ENCODE measurements at regions not wholly inside any gene's neighbourhood (a gene's known extent, or its start where the extent isn't known, plus 50 kb on each side); places are given as distances from the start of the nearest gene placed in this dataset.
A peak's percentile ranks its signal among the peaks of the same experiment; 100 is the strongest.

DNA sequence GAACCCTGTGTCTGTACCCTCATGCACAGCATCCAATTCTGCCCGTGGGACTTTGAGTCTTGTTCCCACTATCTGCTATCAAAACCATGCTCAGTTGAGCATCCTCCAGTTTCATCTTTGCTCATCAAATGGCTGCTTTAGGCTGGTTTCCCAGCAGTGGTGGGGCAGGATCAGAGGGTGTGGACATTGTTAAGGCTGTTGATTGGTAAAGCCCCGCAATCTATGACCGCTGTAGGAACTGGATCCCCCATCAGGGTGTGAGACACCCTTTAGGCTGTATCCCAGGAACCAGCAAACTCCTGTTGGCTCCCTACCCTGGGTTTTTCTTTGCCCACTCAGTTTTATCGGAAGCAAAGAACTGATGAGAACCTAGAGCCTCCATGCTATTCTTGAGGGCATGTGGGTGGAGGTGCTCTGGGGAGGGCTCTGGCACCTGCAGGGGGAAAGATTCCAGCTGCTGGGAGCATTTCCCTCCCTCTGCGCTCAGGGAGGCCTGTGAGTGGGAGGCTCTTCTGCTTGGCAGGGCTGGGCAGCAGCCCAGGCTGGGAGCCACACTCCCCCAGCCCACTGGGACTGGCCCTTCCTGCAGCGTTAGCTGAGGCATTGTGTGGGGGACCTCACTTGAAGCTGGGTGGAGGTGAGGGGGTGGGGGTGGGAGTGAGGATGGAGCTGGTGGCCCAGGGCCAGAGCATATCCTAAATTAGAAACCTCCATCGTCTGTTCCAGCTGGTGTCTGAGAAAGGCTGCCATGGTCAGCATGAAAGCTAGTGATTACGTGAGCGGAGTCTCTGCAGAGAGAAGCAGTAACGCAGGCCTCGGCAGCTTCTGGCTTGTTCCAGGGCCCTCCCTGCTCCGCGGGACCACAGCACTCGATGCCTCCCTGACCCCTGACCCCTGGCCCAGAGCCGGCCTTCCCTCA is 160.6 kb downstream of the IRF8 start:
- Histone ChIP-seq H3K4me3 (ENCODE audit: low read depth in 1 of 3, low read length in 3 of 3) (no peak overlapping the region), H3K27me3 (ENCODE audit: control insufficient read depth in 3 of 3, insufficient read depth in 3 of 3, low read length in 3 of 3) (no peaks in the 10 kb centered on the region), H3K4me1 (ENCODE audit: control insufficient read depth in 3 of 3, insufficient read depth in 2 of 3, low read depth in 1 of 3, low read length in 2 of 3) (peaks cover 0 to 9% (median 0%) of the 10 kb centered on the region in 3 donors), H3K36me3 (ENCODE audit: control insufficient read depth in 3 of 3, insufficient read depth in 2 of 3, low read depth in 1 of 3, low read length in 3 of 3) (no peaks in the 10 kb centered on the region), H3K27ac (ENCODE audit: low read depth in 1 of 3, low read length in 2 of 3) (peak overlapping the region in 1 of 3 donors; percentile 17), H3K9me3 (ENCODE audit: control insufficient read depth in 2 of 2, insufficient read depth in 1 of 2, low read depth in 1 of 2, low read length in 1 of 2) (no peaks in the 10 kb centered on the region)
- FAIRE-seq (no peak), DNase-seq (no peak)
- WGBS, 3 donors, result 61 to 86% (median 79%) methylated on average over 13 to 15 of the region's 15 CpGs

DNA sequence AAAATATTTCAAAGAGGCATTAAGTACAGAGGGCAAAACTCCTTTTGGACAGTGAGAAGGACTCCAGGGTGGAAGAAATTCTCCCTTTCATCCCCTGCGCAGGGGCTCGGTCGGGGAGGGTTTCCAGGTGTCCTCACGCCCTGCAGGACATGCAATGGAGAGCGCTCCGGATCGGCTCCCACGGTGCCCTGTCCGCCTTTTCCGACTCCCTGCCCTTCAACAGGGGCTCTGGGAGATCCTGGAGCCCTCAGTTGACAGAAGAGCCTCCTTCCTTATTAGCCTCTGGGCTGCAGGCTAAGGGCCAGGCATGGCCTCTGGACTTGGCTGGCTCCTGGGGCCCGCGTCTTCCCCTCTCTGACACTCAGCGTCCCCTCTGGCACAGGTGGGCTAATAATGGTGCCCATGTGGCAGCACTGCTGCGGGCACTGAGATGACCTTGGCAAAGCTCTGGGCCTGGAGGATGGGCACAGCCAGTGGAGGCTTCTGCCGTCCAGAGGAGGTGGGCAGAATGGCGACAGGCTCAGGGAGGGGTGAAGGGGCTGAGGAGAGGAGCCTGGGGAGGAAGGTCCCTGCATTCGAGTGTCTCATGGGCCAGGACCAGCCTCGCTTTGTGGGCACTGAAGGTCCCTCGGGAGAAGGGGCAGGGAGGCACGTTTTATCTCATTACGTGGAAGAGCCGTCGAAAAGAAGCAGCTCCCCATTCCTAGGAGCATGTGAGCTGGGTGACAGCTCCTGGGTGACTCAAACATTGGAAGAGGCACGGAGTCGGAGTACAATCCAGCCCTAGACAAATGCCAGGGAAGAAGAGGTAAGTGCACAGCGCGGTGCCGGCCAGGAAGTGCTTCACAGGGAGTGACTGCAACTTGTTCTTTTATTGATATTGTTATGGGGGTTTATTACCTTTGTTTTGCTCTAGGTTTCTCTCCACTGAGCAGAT is 161.7 kb downstream of the IRF8 start:
- H3K27ac ChIP-seq (ENCODE audit: low read depth in 1 of 3, low read length in 2 of 3), result peak overlapping the region in 1 of 3 donors; percentile 22
- no peak for FAIRE-seq
- 69 to 81% (median 77%) methylated on average over 28 of the region's 28 CpGs for WGBS, 3 donors
- no peak overlapping the region for H3K4me3 ChIP-seq (ENCODE audit: low read depth in 1 of 3, low read length in 3 of 3)
- no peak for DNase-seq
- H3K27me3 ChIP-seq (ENCODE audit: control insufficient read depth in 3 of 3, insufficient read depth in 3 of 3, low read length in 3 of 3), result no peaks in the 10 kb centered on the region
- H3K36me3 ChIP-seq (ENCODE audit: control insufficient read depth in 3 of 3, insufficient read depth in 2 of 3, low read depth in 1 of 3, low read length in 3 of 3), result no peaks in the 10 kb centered on the region
- H3K4me1 ChIP-seq (ENCODE audit: control insufficient read depth in 3 of 3, insufficient read depth in 2 of 3, low read depth in 1 of 3, low read length in 2 of 3), result peaks cover 0 to 9% (median 0%) of the 10 kb centered on the region in 3 donors
- H3K9me3 ChIP-seq (ENCODE audit: control insufficient read depth in 2 of 2, insufficient read depth in 1 of 2, low read depth in 1 of 2, low read length in 1 of 2), result no peaks in the 10 kb centered on the region

DNA sequence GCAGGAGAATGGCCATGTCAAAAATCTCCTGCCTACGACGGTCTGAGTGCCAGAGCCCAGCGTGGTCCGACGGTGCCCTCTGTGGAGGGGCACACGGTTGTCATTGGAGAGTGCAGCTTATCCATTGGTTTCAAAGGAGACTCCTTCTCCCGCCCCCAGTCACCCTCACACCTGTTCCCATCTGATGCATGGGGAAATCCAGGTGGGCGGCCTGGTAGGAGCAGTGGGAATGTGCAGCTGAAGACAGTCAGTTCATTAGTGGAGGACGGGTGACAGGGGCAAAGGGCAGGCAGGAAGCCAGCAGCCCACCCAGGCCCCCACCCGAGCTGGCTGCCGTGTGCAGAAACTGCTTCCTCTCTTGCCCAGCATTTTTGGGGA is 162.3 kb downstream of the IRF8 start:
- DNase-seq, result no peak
- WGBS, 3 donors, result 46 to 61% (median 60%) methylated on average over 11 of the region's 11 CpGs
- no peak overlapping the region for H3K27ac ChIP-seq (ENCODE audit: low read depth in 1 of 3, low read length in 2 of 3)
- no peak overlapping the region for H3K4me3 ChIP-seq (ENCODE audit: low read depth in 1 of 3, low read length in 3 of 3)
- H3K9me3 ChIP-seq (ENCODE audit: control insufficient read depth in 2 of 2, insufficient read depth in 1 of 2, low read depth in 1 of 2, low read length in 1 of 2), result no peaks in the 10 kb centered on the region
- no peaks in the 10 kb centered on the region for H3K36me3 ChIP-seq (ENCODE audit: control insufficient read depth in 3 of 3, insufficient read depth in 2 of 3, low read depth in 1 of 3, low read length in 3 of 3)
- no peaks in the 10 kb centered on the region for H3K27me3 ChIP-seq (ENCODE audit: control insufficient read depth in 3 of 3, insufficient read depth in 3 of 3, low read length in 3 of 3)
- H3K4me1 ChIP-seq (ENCODE audit: control insufficient read depth in 3 of 3, insufficient read depth in 2 of 3, low read depth in 1 of 3, low read length in 2 of 3), result peaks cover 0 to 9% (median 0%) of the 10 kb centered on the region in 3 donors
- no peak for FAIRE-seq

DNA sequence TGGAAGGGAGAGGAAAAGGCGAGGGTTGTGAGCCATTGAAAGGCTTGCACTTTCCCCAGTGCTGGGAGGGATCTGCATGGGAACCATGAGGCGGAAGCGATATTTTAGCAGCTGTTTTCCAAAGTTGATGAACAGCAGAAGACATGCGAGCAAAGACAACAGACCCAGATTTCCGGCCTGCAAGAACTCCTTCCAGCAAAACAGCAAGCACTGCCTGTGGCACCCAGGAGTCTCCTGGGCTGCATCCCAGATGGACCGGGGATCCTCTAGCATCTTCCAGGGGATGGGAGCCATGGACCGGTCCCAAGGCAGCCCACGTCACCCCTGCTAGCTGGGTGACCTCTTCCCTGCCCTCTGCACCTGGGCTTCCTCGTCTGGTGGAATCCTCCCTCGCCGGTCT is 162.8 kb downstream of the IRF8 start:
- Histone ChIP-seq H3K4me1 (ENCODE audit: control insufficient read depth in 3 of 3, insufficient read depth in 2 of 3, low read depth in 1 of 3, low read length in 2 of 3) (peaks cover 0 to 9% (median 0%) of the 10 kb centered on the region in 3 donors), H3K27me3 (ENCODE audit: control insufficient read depth in 3 of 3, insufficient read depth in 3 of 3, low read length in 3 of 3) (no peaks in the 10 kb centered on the region), H3K9me3 (ENCODE audit: control insufficient read depth in 2 of 2, insufficient read depth in 1 of 2, low read depth in 1 of 2, low read length in 1 of 2) (no peaks in the 10 kb centered on the region), H3K36me3 (ENCODE audit: control insufficient read depth in 3 of 3, insufficient read depth in 2 of 3, low read depth in 1 of 3, low read length in 3 of 3) (no peaks in the 10 kb centered on the region), H3K27ac (ENCODE audit: low read depth in 1 of 3, low read length in 2 of 3) (peak overlapping the region in 1 of 3 donors; percentile 51), H3K4me3 (ENCODE audit: low read depth in 1 of 3, low read length in 3 of 3) (no peak overlapping the region)
- DNase-seq, result no peak
- 62 to 78% (median 72%) methylated on average over 11 of the region's 11 CpGs for WGBS, 3 donors
- no peak for FAIRE-seq

DNA sequence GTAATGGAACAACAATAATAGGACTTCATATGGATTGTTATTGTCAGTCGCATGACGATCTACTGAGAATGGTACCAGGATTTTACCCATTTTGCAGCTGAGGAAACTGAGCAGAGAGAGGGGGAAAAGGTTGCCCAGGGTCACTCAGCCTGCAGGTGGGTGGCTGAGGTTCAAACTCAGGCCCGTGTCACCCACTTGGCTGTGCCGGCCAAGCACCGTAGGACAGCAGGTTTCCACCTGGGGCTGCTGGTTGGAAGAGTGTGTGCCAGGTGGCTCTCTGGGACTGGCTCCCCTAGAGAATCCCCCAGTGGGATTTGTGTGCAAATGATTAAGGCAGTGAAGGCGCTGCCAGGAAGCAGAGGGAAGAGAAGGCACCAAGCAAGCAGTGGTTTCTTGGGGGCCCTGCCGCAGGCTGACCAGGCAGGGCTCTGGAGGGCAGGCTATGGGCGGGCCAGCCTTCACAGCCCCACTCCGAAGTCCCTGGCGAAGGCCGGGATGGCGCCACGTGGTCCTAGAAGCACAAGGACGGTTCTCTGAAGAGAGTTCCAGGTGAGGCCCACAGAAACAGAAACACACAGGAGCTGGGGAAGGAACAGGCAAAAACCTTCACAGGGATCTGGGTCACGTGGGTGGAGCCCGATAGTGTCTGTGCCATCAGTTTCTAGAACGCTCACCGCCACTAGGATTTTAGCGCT is 163.5 kb downstream of the IRF8 start:
- DNase-seq (no peak), FAIRE-seq (no peak)
- Histone ChIP-seq H3K4me1 (ENCODE audit: control insufficient read depth in 3 of 3, insufficient read depth in 2 of 3, low read depth in 1 of 3, low read length in 2 of 3) (peaks cover 0 to 9% (median 0%) of the 10 kb centered on the region in 3 donors), H3K36me3 (ENCODE audit: control insufficient read depth in 3 of 3, insufficient read depth in 2 of 3, low read depth in 1 of 3, low read length in 3 of 3) (no peaks in the 10 kb centered on the region), H3K4me3 (ENCODE audit: low read depth in 1 of 3, low read length in 3 of 3) (no peak overlapping the region), H3K27me3 (ENCODE audit: control insufficient read depth in 3 of 3, insufficient read depth in 3 of 3, low read length in 3 of 3) (no peaks in the 10 kb centered on the region), H3K9me3 (ENCODE audit: control insufficient read depth in 2 of 2, insufficient read depth in 1 of 2, low read depth in 1 of 2, low read length in 1 of 2) (no peaks in the 10 kb centered on the region), H3K27ac (ENCODE audit: low read depth in 1 of 3, low read length in 2 of 3) (no peak overlapping the region)
- 86 to 93% (median 88%) methylated on average over 19 of the region's 19 CpGs for WGBS, 3 donors

DNA sequence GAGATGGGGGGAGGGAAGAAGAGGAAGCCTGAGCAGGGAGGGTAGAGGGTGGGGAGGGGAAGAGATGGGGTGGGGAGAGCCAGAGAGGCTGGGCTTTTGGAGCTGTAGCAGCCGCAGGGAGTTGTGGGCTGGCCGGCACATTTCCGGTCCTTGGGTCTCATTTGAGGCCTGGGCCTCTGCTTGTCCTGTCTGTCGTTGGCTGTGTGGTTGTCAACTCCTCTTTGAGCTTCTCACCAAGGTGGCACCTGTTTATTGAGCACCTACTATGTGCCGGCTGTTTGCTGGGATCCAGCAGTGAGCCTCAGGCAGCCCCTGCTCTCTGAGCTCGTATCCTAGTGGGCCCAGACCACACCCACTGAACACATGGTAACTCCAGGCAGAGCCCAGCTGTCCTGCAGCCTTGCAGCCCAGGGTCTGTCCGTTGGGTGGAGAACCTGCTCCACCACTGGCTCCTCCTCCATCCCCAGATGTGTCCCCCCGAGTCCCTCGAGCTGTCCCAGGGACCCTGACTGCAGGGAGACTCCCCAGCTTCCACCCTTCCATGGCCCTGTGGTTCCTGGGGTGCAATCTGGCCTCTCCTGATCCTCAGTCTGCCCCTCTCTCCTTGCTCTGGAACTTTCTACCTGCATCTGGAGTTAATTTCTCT is 164.9 kb downstream of the IRF8 start:
- no peak overlapping the region for H3K27ac ChIP-seq (ENCODE audit: low read depth in 1 of 3, low read length in 2 of 3)
- WGBS, 3 donors, result 66 to 72% (median 66%) methylated on average over 8 to 9 of the region's 9 CpGs
- FAIRE-seq, result no peak
- DNase-seq, result no peak
- no peaks in the 10 kb centered on the region for H3K9me3 ChIP-seq (ENCODE audit: control insufficient read depth in 2 of 2, insufficient read depth in 1 of 2, low read depth in 1 of 2, low read length in 1 of 2)
- H3K27me3 ChIP-seq (ENCODE audit: control insufficient read depth in 3 of 3, insufficient read depth in 3 of 3, low read length in 3 of 3), result no peaks in the 10 kb centered on the region
- no peak overlapping the region for H3K4me3 ChIP-seq (ENCODE audit: low read depth in 1 of 3, low read length in 3 of 3)
- no peaks in the 10 kb centered on the region for H3K36me3 ChIP-seq (ENCODE audit: control insufficient read depth in 3 of 3, insufficient read depth in 2 of 3, low read depth in 1 of 3, low read length in 3 of 3)
- peaks cover 0 to 9% (median 0%) of the 10 kb centered on the region in 3 donors for H3K4me1 ChIP-seq (ENCODE audit: control insufficient read depth in 3 of 3, insufficient read depth in 2 of 3, low read depth in 1 of 3, low read length in 2 of 3)

DNA sequence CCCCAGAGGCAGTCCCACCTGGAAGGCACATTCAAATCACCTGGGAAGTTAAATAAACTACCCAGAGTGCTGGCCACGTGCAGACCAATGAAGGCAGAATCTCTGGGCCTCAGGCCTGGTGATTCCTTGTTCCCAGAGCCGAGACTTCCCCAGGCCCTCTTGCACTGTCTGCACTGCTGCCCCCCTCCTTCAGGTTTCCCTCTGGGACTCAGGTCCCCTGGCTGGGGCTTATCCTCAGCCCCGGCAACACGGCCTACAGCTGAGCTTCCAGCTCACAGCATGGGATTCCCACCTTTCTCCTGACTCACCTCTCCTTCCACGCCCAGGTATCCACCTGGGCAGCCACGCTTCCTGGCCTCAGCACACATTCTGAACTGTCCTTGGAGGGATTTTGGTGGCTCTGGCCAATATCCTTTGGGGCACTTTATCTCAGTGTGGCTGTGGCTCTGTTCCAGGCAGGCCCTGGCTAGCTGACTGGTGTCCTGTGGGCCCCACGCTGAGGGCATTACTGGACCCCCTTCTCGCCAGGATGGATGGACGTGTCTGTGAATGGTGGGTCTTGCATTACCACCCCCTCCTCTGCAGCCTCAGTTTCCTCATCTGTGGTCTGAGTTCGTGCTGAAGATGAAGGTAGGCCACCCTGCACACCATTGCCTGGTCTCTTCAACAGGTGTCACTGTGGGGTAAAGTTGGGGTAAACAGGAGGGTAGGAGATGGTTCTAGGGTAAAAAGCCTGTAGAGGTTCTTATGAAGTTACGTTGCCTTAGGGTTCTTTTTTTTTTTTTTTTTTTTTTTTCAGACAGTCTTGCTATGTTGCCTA is 165.7 kb downstream of the IRF8 start:
- peaks cover 0 to 9% (median 0%) of the 10 kb centered on the region in 3 donors for H3K4me1 ChIP-seq (ENCODE audit: control insufficient read depth in 3 of 3, insufficient read depth in 2 of 3, low read depth in 1 of 3, low read length in 2 of 3)
- DNase-seq (no peak), FAIRE-seq (no peak)
- no peak overlapping the region for H3K4me3 ChIP-seq (ENCODE audit: low read depth in 1 of 3, low read length in 3 of 3)
- no peak overlapping the region for H3K27ac ChIP-seq (ENCODE audit: low read depth in 1 of 3, low read length in 2 of 3)
- 75 to 85% (median 78%) methylated on average over 11 of the region's 11 CpGs for WGBS, 3 donors
- no peaks in the 10 kb centered on the region for H3K9me3 ChIP-seq (ENCODE audit: control insufficient read depth in 2 of 2, insufficient read depth in 1 of 2, low read depth in 1 of 2, low read length in 1 of 2)
- no peaks in the 10 kb centered on the region for H3K36me3 ChIP-seq (ENCODE audit: control insufficient read depth in 3 of 3, insufficient read depth in 2 of 3, low read depth in 1 of 3, low read length in 3 of 3)
- H3K27me3 ChIP-seq (ENCODE audit: control insufficient read depth in 3 of 3, insufficient read depth in 3 of 3, low read length in 3 of 3), result no peaks in the 10 kb centered on the region
